Activated CD4-positive, alpha-beta memory T cell treated with anti-CD3 and anti-CD28 coated beads for 36 hours (primary cell): ENCODE measurements at regions not wholly inside any gene's neighbourhood (a gene's known extent, or its start where the extent isn't known, plus 50 kb on each side); places are given as distances from the start of the nearest gene placed in this dataset.
"Not testable (repeated sequence)": the region's sequence is repeated elsewhere in the genome, so short reads cannot be mapped to it uniquely, and the experiment has no call there.

ENCODE experiments used
- CTCF ChIA-PET: fragments of 350-600 bp; sonication (Branson Sonifier 250); formaldehyde crosslinking; loops from one replicate; lab custom pipeline; 2021; ENCODE audit warnings: antibody characterized with exemption, inconsistent platforms; lab: Charles Lee
- POLR2A ChIA-PET: fragments of 350-600 bp; sonication (Branson Sonifier 250); formaldehyde crosslinking; loops from one replicate; lab custom pipeline; 2021; ENCODE audit warnings: antibody characterized with exemption; lab: Charles Lee
- DNase-seq: peaks from one replicate; pipeline ENCODE4 v3.0.0-alpha.2; 2020
- H3K27ac Mint-ChIP-seq: one replicate; pipeline ENCODE4 v1.8.0; 2021; ENCODE audit warnings: mixed read lengths
- H3K27me3 Mint-ChIP-seq: one replicate; pipeline ENCODE4 v1.8.0; 2021; ENCODE audit warnings: mixed read lengths
- H3K36me3 Mint-ChIP-seq: one replicate; pipeline ENCODE4 v1.8.0; 2021; ENCODE audit warnings: mixed read lengths
- H3K4me1 Mint-ChIP-seq: one replicate; pipeline ENCODE4 v1.8.0; 2021; ENCODE audit warnings: low read depth, mixed read lengths
- H3K4me3 Mint-ChIP-seq: one replicate; pipeline ENCODE4 v1.8.0; 2021; ENCODE audit warnings: mild to moderate bottlenecking, mixed read lengths
- H3K9me3 Mint-ChIP-seq: one replicate; pipeline ENCODE4 v1.8.0; 2021; ENCODE audit warnings: mixed read lengths
- intact Hi-C: fragments of 100-400 bp; cut with micrococcal nuclease; formaldehyde crosslinking; loops from one replicate; pipeline ENCODE4 v1.15.1; 2023

GRCh38 chr6:14781772-14782525, 463.9 kb upstream of the JARID2 start:
- intact Hi-C loops, result no loop called here
- H3K9me3 Mint-ChIP-seq, result peaks cover 6% of the 10 kb centered on the region

GRCh38 chr6:14782921-14783464, 462.9 kb upstream of the JARID2 start:
- H3K36me3 Mint-ChIP-seq, DNase-seq, H3K9me3 Mint-ChIP-seq, H3K27ac Mint-ChIP-seq, H3K4me3 Mint-ChIP-seq, H3K27me3 Mint-ChIP-seq, CTCF ChIA-PET, POLR2A ChIA-PET, intact Hi-C loops: not testable (repeated sequence)
- peaks cover 31% of the 10 kb centered on the region for H3K4me1 Mint-ChIP-seq

More at GRCh38 chr6:14781772-14782525, 463.9 kb upstream of the JARID2 start:
- POLR2A ChIA-PET, result no interaction called here
- DNase-seq, result no peak
- Mint-ChIP-seq H3K27me3 (no peaks in the 10 kb centered on the region), H3K4me3 (no peak overlapping the region), H3K4me1 (peaks cover 20% of the 10 kb centered on the region), H3K36me3 (no peaks in the 10 kb centered on the region), H3K27ac (no peak overlapping the region)
- CTCF ChIA-PET, result no interaction called here

- H3K4me3 Mint-ChIP-seq, result no peak overlapping the region
- no peak overlapping the region for H3K27ac Mint-ChIP-seq
- ChIA-PET CTCF (no interaction called here), POLR2A (no interaction called here)
- H3K36me3 Mint-ChIP-seq, result no peaks in the 10 kb centered on the region
- peaks cover 33% of the 10 kb centered on the region for H3K4me1 Mint-ChIP-seq
- H3K9me3 Mint-ChIP-seq, result peaks cover 6% of the 10 kb centered on the region
- intact Hi-C loops, result no loop called here
- no peak for DNase-seq
- H3K27me3 Mint-ChIP-seq, result no peaks in the 10 kb centered on the region
Measured at GRCh38 chr6:14783594-14783993, 462.3 kb upstream of the JARID2 start.

GRCh38 chr6:14784596-14785492, 461.0 kb upstream of the JARID2 start:
- Mint-ChIP-seq H3K27me3 (no peaks in the 10 kb centered on the region), H3K36me3 (no peaks in the 10 kb centered on the region), H3K9me3 (peaks cover 6% of the 10 kb centered on the region), H3K4me3 (peak overlapping the region; percentile 49), H3K4me1 (peaks cover 36% of the 10 kb centered on the region), H3K27ac (peak overlapping the region; percentile 71)
- DNase-seq, result peak; percentile 36
- intact Hi-C loops, result loop anchor here (1.0 to 2.0 kb wide), 2 partner anchors 31 to 52 kb away; no protein-coding TSS in a partner anchor
- CTCF ChIA-PET, result interaction anchor here (1.4 kb wide), 1 partner anchor 41 kb away, joined by 5 read pairs; no protein-coding TSS in a partner anchor
- POLR2A ChIA-PET, result interaction anchor here (0.6 to 1.2 kb wide), 4 partner anchors 26 to 516 kb away, joined by 3 to 5 read pairs (median 3); no protein-coding TSS in a partner anchor

- DNase-seq, result no peak
- H3K4me3 Mint-ChIP-seq, result no peak overlapping the region
- no peak overlapping the region for H3K27ac Mint-ChIP-seq
- peaks cover 37% of the 10 kb centered on the region for H3K4me1 Mint-ChIP-seq
- CTCF ChIA-PET, result interaction anchor here (1.4 kb wide), 1 partner anchor 42 kb away, joined by 5 read pairs; no protein-coding TSS in a partner anchor
- no peaks in the 10 kb centered on the region for H3K36me3 Mint-ChIP-seq
- H3K9me3 Mint-ChIP-seq, result peaks cover 6% of the 10 kb centered on the region
- H3K27me3 Mint-ChIP-seq, result no peaks in the 10 kb centered on the region
- intact Hi-C loops, result loop anchor here (2.0 kb wide), 1 partner anchor 53 kb away; no protein-coding TSS in a partner anchor
- POLR2A ChIA-PET, result interaction anchor here (0.6 to 1.2 kb wide), 4 partner anchors 27 to 117 kb away, joined by 3 to 5 read pairs (median 3); no protein-coding TSS in a partner anchor
Measured at GRCh38 chr6:14785493-14785790, 460.4 kb upstream of the JARID2 start.

GRCh38 chr6:14786008-14786407, 459.9 kb upstream of the JARID2 start:
- H3K27me3 Mint-ChIP-seq, result no peaks in the 10 kb centered on the region

GRCh38 chr6:14786455-14786854, 459.4 kb upstream of the JARID2 start:
- CTCF ChIA-PET, result interaction anchor here (0.7 to 1.6 kb wide), 3 partner anchors 38 to 556 kb away, joined by 3 to 5 read pairs (median 4); no protein-coding TSS in a partner anchor
- Mint-ChIP-seq H3K9me3 (peaks cover 6% of the 10 kb centered on the region), H3K4me1 (peaks cover 40% of the 10 kb centered on the region), H3K27ac (no peak overlapping the region), H3K27me3 (no peaks in the 10 kb centered on the region), H3K4me3 (no peak overlapping the region), H3K36me3 (no peaks in the 10 kb centered on the region)
- POLR2A ChIA-PET, result interaction anchor here (1.2 kb wide), 1 partner anchor 57 kb away, joined by 3 read pairs; no protein-coding TSS in a partner anchor
- intact Hi-C loops, result no loop called here
- DNase-seq, result no peak

More at GRCh38 chr6:14786008-14786407, 459.9 kb upstream of the JARID2 start:
- Mint-ChIP-seq H3K4me1 (peaks cover 37% of the 10 kb centered on the region), H3K9me3 (peaks cover 6% of the 10 kb centered on the region), H3K36me3 (no peaks in the 10 kb centered on the region), H3K4me3 (no peak overlapping the region), H3K27ac (no peak overlapping the region)
- ChIA-PET POLR2A (interaction anchor here (0.6 to 1.2 kb wide), 5 partner anchors 28 to 117 kb away, joined by 3 to 5 read pairs (median 3); no protein-coding TSS in a partner anchor), CTCF (interaction anchor here (0.7 to 1.4 kb wide), 2 partner anchors 42 to 555 kb away, joined by 3 to 5 read pairs; no protein-coding TSS in a partner anchor)
- no peak for DNase-seq
- intact Hi-C loops, result no loop called here

GRCh38 chr6:14787250-14787649, 458.6 kb upstream of the JARID2 start:
- Mint-ChIP-seq H3K4me3 (no peak overlapping the region), H3K27me3 (no peaks in the 10 kb centered on the region), H3K27ac (peak overlapping the region; percentile 46), H3K36me3 (no peaks in the 10 kb centered on the region), H3K9me3 (peaks cover 6% of the 10 kb centered on the region), H3K4me1 (peaks cover 45% of the 10 kb centered on the region)
- POLR2A ChIA-PET, result interaction anchor here (0.6 to 1.7 kb wide), 3 partner anchors 38 to 234 kb away, joined by 3 to 5 read pairs (median 4); no protein-coding TSS in a partner anchor
- DNase-seq, result peak; percentile 24
- intact Hi-C loops, result loop anchor here (1.0 kb wide), 1 partner anchor 44 kb away; no protein-coding TSS in a partner anchor
- CTCF ChIA-PET, result interaction anchor here (1.6 kb wide), 1 partner anchor 39 kb away, joined by 4 read pairs; no protein-coding TSS in a partner anchor

GRCh38 chr6:14787677-14788076, 458.2 kb upstream of the JARID2 start:
- intact Hi-C loops, result loop anchor here (1.0 kb wide), 1 partner anchor 44 kb away; no protein-coding TSS in a partner anchor
- Mint-ChIP-seq H3K4me3 (no peak overlapping the region), H3K4me1 (peaks cover 47% of the 10 kb centered on the region), H3K36me3 (no peaks in the 10 kb centered on the region), H3K9me3 (peaks cover 4% of the 10 kb centered on the region), H3K27ac (peak overlapping the region; percentile 46), H3K27me3 (no peaks in the 10 kb centered on the region)
- ChIA-PET CTCF (interaction anchor here (1.6 kb wide), 1 partner anchor 39 kb away, joined by 4 read pairs; no protein-coding TSS in a partner anchor), POLR2A (interaction anchor here (0.6 to 1.7 kb wide), 3 partner anchors 39 to 233 kb away, joined by 3 to 5 read pairs (median 4); no protein-coding TSS in a partner anchor)
- no peak for DNase-seq

GRCh38 chr6:14789996-14790395, 455.9 kb upstream of the JARID2 start:
- intact Hi-C loops, result no loop called here
- no peak overlapping the region for H3K4me3 Mint-ChIP-seq
- ChIA-PET CTCF (no interaction called here), POLR2A (no interaction called here)
- DNase-seq, result no peak
- no peaks in the 10 kb centered on the region for H3K9me3 Mint-ChIP-seq
- no peaks in the 10 kb centered on the region for H3K36me3 Mint-ChIP-seq
- no peak overlapping the region for H3K27ac Mint-ChIP-seq
- H3K27me3 Mint-ChIP-seq, result no peaks in the 10 kb centered on the region
- peaks cover 39% of the 10 kb centered on the region for H3K4me1 Mint-ChIP-seq

GRCh38 chr6:14790976-14791375, 454.9 kb upstream of the JARID2 start:
- ChIA-PET CTCF (interaction anchor here (0.6 kb wide), 1 partner anchor 431 kb away, joined by 3 read pairs; no protein-coding TSS in a partner anchor), POLR2A (no interaction called here)
- no peak for DNase-seq
- no peaks in the 10 kb centered on the region for H3K27me3 Mint-ChIP-seq
- H3K27ac Mint-ChIP-seq, result no peak overlapping the region
- H3K36me3 Mint-ChIP-seq, result no peaks in the 10 kb centered on the region
- intact Hi-C loops, result no loop called here
- H3K4me3 Mint-ChIP-seq, result no peak overlapping the region
- H3K4me1 Mint-ChIP-seq, result peaks cover 32% of the 10 kb centered on the region
- H3K9me3 Mint-ChIP-seq, result no peaks in the 10 kb centered on the region
